ENCODE measurements at regions not wholly inside any gene's neighbourhood (a gene's known extent, or its start where the extent isn't known, plus 50 kb on each side); places are given as distances from the start of the nearest gene placed in this dataset.

DNA sequence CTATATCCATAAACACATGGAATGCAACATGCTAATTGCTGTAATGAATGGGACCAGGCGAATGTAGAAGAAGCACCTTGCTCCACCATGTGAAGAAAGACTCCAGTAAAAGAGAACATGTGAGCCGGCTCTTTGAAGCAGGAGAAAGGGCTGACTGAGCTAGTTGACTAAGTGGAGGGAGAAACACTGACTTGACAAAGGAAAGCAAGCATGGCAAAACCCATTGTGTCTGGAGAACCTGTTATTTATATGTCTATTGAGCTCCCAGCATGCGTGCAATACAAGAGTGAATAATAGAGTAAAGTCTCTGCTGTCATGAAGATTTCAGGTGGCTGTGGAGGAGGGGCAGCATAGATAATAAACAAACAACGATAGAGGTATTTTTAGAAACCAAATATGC is 559.9 kb downstream of the RAB28 start (continued):
- TF ChIP-seq, protein P1, sequence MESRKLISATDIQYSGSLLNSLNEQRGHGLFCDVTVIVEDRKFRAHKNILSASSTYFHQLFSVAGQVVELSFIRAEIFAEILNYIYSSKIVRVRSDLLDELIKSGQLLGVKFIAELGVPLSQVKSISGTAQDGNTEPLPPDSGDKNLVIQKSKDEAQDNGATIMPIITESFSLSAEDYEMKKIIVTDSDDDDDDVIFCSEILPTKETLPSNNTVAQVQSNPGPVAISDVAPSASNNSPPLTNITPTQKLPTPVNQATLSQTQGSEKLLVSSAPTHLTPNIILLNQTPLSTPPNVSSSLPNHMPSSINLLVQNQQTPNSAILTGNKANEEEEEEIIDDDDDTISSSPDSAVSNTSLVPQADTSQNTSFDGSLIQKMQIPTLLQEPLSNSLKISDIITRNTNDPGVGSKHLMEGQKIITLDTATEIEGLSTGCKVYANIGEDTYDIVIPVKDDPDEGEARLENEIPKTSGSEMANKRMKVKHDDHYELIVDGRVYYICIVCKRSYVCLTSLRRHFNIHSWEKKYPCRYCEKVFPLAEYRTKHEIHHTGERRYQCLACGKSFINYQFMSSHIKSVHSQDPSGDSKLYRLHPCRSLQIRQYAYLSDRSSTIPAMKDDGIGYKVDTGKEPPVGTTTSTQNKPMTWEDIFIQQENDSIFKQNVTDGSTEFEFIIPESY (IDR thresholded peaks at IDR 0.05; ENCODE audit: extremely low read depth, insufficient replicate concordance, low read length) = no peak
- TF ChIP-seq SIN3A (IDR thresholded peaks at IDR 0.05; ENCODE audit: low read depth) = no peak

- RAD21 ChIA-PET (ENCODE audit: low non-redundant PET in 1 of 2, low total read pairs in 2 of 2, uncharacterized antibody in 2 of 2, unreplicated experiment in 2 of 2) = no interaction called here
- no peaks in the 10 kb centered on the region for H3K9me3 ChIP-seq (ENCODE audit: control insufficient read depth in 1 of 2, insufficient read depth in 1 of 2, low read depth in 1 of 2, low read length in 2 of 2)
- no peaks in the 10 kb centered on the region for H3K79me2 ChIP-seq (ENCODE audit: insufficient read depth, low read length)
- H3K9ac ChIP-seq (ENCODE audit: low read length) = no peak overlapping the region
- POLR2A ChIA-PET = no interaction called here
- no TSS peak for BruUV-seq (replicated peaks)
- H3K4me1 ChIP-seq (ENCODE audit: control insufficient read depth in 1 of 2, insufficient read depth in 2 of 2, low read length in 2 of 2) = no peaks in the 10 kb centered on the region
- DNase-seq (ENCODE audit: low read depth, low spot score) = no peak
- no peak overlapping the region for H3K27ac ChIP-seq (ENCODE audit: low read depth, low read length)
- no peaks in the 10 kb centered on the region for H4K20me1 ChIP-seq (ENCODE audit: insufficient read depth)
- TF ChIP-seq EZH2 (IDR thresholded peaks at IDR 0.05) = no peak
- TF ChIP-seq JUND (IDR thresholded peaks at IDR 0.05) = no peak
- TF ChIP-seq CBX3 (IDR thresholded peaks at IDR 0.05; ENCODE audit: low read depth) = no peak
- no peak for TF ChIP-seq SIN3A (IDR thresholded peaks at IDR 0.05; ENCODE audit: low read depth)
- no peak for TF ChIP-seq EGR1 (IDR thresholded peaks at IDR 0.05; ENCODE audit: low read depth)
- no peak for TF ChIP-seq EZH2phosphoT487 (IDR thresholded peaks at IDR 0.05; ENCODE audit: borderline replicate concordance)
- no peak for TF ChIP-seq ELF1 (IDR thresholded peaks at IDR 0.05; ENCODE audit: borderline replicate concordance, low read depth)
- no peak for TF ChIP-seq FOSL1 (IDR thresholded peaks at IDR 0.05; ENCODE audit: low read depth)
- TF ChIP-seq, protein P2, sequence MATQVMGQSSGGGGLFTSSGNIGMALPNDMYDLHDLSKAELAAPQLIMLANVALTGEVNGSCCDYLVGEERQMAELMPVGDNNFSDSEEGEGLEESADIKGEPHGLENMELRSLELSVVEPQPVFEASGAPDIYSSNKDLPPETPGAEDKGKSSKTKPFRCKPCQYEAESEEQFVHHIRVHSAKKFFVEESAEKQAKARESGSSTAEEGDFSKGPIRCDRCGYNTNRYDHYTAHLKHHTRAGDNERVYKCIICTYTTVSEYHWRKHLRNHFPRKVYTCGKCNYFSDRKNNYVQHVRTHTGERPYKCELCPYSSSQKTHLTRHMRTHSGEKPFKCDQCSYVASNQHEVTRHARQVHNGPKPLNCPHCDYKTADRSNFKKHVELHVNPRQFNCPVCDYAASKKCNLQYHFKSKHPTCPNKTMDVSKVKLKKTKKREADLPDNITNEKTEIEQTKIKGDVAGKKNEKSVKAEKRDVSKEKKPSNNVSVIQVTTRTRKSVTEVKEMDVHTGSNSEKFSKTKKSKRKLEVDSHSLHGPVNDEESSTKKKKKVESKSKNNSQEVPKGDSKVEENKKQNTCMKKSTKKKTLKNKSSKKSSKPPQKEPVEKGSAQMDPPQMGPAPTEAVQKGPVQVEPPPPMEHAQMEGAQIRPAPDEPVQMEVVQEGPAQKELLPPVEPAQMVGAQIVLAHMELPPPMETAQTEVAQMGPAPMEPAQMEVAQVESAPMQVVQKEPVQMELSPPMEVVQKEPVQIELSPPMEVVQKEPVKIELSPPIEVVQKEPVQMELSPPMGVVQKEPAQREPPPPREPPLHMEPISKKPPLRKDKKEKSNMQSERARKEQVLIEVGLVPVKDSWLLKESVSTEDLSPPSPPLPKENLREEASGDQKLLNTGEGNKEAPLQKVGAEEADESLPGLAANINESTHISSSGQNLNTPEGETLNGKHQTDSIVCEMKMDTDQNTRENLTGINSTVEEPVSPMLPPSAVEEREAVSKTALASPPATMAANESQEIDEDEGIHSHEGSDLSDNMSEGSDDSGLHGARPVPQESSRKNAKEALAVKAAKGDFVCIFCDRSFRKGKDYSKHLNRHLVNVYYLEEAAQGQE (IDR thresholded peaks at IDR 0.05; ENCODE audit: low read depth) = no peak
- no peak for TF ChIP-seq ZFX (IDR thresholded peaks at IDR 0.05)
- no peak for TF ChIP-seq POLR2AphosphoS5 (IDR thresholded peaks at IDR 0.05; ENCODE audit: low read depth, low read length)
- no peak for TF ChIP-seq TCF7L2 (IDR thresholded peaks at IDR 0.05; ENCODE audit: borderline replicate concordance, extremely low read depth, insufficient read depth, insufficient read length)
- H3K4me2 ChIP-seq (ENCODE audit: low read length) = no peak overlapping the region
- no peaks in the 10 kb centered on the region for H3K9me2 ChIP-seq (ENCODE audit: insufficient read depth)
- CTCF ChIA-PET = no interaction called here
- H3K27me3 ChIP-seq (ENCODE audit: insufficient read depth, low read length) = no peaks in the 10 kb centered on the region
- no peak for ATAC-seq
- H3K4me3 ChIP-seq (replicated peaks in 1 of 2; ENCODE audit: low read depth in 1 of 2, low read length in 2 of 2) = no peak overlapping the region
- intact Hi-C loops (cut with micrococcal nuclease) = no loop called here
- H3K36me3 ChIP-seq (ENCODE audit: control insufficient read depth in 1 of 2, insufficient read depth in 2 of 2, low read length in 2 of 2) = no peaks in the 10 kb centered on the region
- no peak overlapping the region for H2AFZ ChIP-seq (ENCODE audit: low read depth, low read length, poor library complexity, severe bottlenecking)
Observed at GRCh38 chr4:12912896-12913418, 571.2 kb downstream of the RAB28 start.
